ENCODE measurements at regions not wholly inside any gene's neighbourhood (a gene's known extent, or its start where the extent isn't known, plus 50 kb on each side); places are given as distances from the start of the nearest gene placed in this dataset. TPM values are rescaled to one million over a fixed set of nuclear protein-coding genes. Genes with fewer than 3 reads are reported as not detected.

Small RNAs in the stretch of these regions (small RNA-seq; reads per million reads assigned to genes)
- not detected for gene SNRPCP14 (ENCODE audit: low read depth)
